ENCODE measurements at regions not wholly inside any gene's neighbourhood (a gene's known extent, or its start where the extent isn't known, plus 50 kb on each side); places are given as distances from the start of the nearest gene placed in this dataset.

- intact Hi-C loops (cut with DNase I; ENCODE audit: low total_unique reads) (no loop called here), in situ Hi-C loops (cut with MboI; ENCODE audit: low sequenced_read_pairs in 4 of 4) (no loop called here)
- Histone ChIP-seq H3K4me1 (no peaks in the 10 kb centered on the region), H3K27ac (no peak overlapping the region), H3K27me3 (no peaks in the 10 kb centered on the region), H3K4me3 (no peak overlapping the region), H3K36me3 (no peaks in the 10 kb centered on the region), H3K9me3 (no peaks in the 10 kb centered on the region)
- no peak for TF ChIP-seq POLR2A (IDR thresholded peaks at IDR 0.05)
- TF ChIP-seq, protein P1, sequence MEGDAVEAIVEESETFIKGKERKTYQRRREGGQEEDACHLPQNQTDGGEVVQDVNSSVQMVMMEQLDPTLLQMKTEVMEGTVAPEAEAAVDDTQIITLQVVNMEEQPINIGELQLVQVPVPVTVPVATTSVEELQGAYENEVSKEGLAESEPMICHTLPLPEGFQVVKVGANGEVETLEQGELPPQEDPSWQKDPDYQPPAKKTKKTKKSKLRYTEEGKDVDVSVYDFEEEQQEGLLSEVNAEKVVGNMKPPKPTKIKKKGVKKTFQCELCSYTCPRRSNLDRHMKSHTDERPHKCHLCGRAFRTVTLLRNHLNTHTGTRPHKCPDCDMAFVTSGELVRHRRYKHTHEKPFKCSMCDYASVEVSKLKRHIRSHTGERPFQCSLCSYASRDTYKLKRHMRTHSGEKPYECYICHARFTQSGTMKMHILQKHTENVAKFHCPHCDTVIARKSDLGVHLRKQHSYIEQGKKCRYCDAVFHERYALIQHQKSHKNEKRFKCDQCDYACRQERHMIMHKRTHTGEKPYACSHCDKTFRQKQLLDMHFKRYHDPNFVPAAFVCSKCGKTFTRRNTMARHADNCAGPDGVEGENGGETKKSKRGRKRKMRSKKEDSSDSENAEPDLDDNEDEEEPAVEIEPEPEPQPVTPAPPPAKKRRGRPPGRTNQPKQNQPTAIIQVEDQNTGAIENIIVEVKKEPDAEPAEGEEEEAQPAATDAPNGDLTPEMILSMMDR (IDR thresholded peaks at IDR 0.05 in 4 of 5, conservative IDR thresholded peaks at IDR 0.05 in 1 of 5) = no peak
- DNase-seq = no peak
- ATAC-seq = no peak
Measured at GRCh38 chr4:181659876-181660275, 583.3 kb upstream of the TENM3 start.

- in situ Hi-C loops (cut with MboI; ENCODE audit: low sequenced_read_pairs in 4 of 4) = no loop called here
Measured at GRCh38 chr4:181661090-181661489, 582.1 kb upstream of the TENM3 start.

GRCh38 chr4:181661923-181662322 is 581.3 kb upstream of the TENM3 start:
- Histone ChIP-seq H3K36me3 (no peaks in the 10 kb centered on the region), H3K27ac (no peak overlapping the region), H3K27me3 (no peaks in the 10 kb centered on the region), H3K4me1 (no peaks in the 10 kb centered on the region), H3K9me3 (no peaks in the 10 kb centered on the region), H3K4me3 (no peak overlapping the region)
- TF ChIP-seq POLR2A (IDR thresholded peaks at IDR 0.05) = no peak
- TF ChIP-seq, protein P1 (IDR thresholded peaks at IDR 0.05 in 4 of 5, conservative IDR thresholded peaks at IDR 0.05 in 1 of 5) = no peak
- in situ Hi-C loops (cut with MboI; ENCODE audit: low sequenced_read_pairs in 4 of 4) (no loop called here), intact Hi-C loops (cut with DNase I; ENCODE audit: low total_unique reads) (no loop called here)
- ATAC-seq = no peak
- DNase-seq = no peak

More at GRCh38 chr4:181661090-181661489, 582.1 kb upstream of the TENM3 start:
- Histone ChIP-seq H3K9me3 (no peaks in the 10 kb centered on the region), H3K36me3 (no peaks in the 10 kb centered on the region), H3K4me3 (no peak overlapping the region), H3K27ac (no peak overlapping the region), H3K4me1 (no peaks in the 10 kb centered on the region), H3K27me3 (no peaks in the 10 kb centered on the region)
- DNase-seq (no peak), ATAC-seq (no peak)
- TF ChIP-seq, protein P1 (IDR thresholded peaks at IDR 0.05 in 4 of 5, conservative IDR thresholded peaks at IDR 0.05 in 1 of 5) = no peak
- TF ChIP-seq POLR2A (IDR thresholded peaks at IDR 0.05) = no peak
- intact Hi-C loops (cut with DNase I; ENCODE audit: low total_unique reads) = no loop called here

- Histone ChIP-seq H3K4me1 (no peaks in the 10 kb centered on the region), H3K9me3 (no peaks in the 10 kb centered on the region), H3K27ac (no peak overlapping the region), H3K4me3 (no peak overlapping the region), H3K36me3 (no peaks in the 10 kb centered on the region), H3K27me3 (no peaks in the 10 kb centered on the region)
- no peak for TF ChIP-seq POLR2A (IDR thresholded peaks at IDR 0.05)
- TF ChIP-seq, protein P1 (IDR thresholded peaks at IDR 0.05 in 4 of 5, conservative IDR thresholded peaks at IDR 0.05 in 1 of 5) = no peak
- no peak for ATAC-seq
- intact Hi-C loops (cut with DNase I; ENCODE audit: low total_unique reads) = no loop called here
- in situ Hi-C loops (cut with MboI; ENCODE audit: low sequenced_read_pairs in 4 of 4) = no loop called here
- no peak for DNase-seq
Measured at GRCh38 chr4:181662383-181662782, 580.8 kb upstream of the TENM3 start.

DNA sequence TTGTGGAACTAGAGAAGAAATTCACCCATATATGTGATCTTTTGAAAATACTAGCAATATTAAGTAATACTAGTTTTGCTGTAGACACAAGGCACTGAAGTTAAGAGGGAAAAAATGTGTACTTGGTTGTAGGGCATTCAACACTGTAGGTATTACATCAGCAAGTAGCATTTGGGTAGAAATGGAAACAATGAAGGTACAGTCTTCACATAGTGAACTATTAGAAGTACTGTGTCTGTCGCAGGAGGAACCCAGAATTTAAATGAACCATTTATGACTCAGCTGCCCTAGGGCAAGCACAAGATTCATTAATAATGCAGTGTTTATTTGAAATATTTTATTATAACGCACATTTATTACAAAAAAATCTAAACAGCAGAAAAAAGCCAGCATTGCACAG is 572.7 kb upstream of the TENM3 start:
- intact Hi-C loops (cut with DNase I; ENCODE audit: low total_unique reads) (no loop called here), in situ Hi-C loops (cut with MboI; ENCODE audit: low sequenced_read_pairs in 4 of 4) (no loop called here)
- Histone ChIP-seq H3K27me3 (no peaks in the 10 kb centered on the region), H3K36me3 (no peaks in the 10 kb centered on the region), H3K4me1 (no peaks in the 10 kb centered on the region), H3K4me3 (no peak overlapping the region), H3K9me3 (no peaks in the 10 kb centered on the region), H3K27ac (no peak overlapping the region)
- no peak for TF ChIP-seq POLR2A (IDR thresholded peaks at IDR 0.05)
- TF ChIP-seq, protein P1 (IDR thresholded peaks at IDR 0.05 in 4 of 5, conservative IDR thresholded peaks at IDR 0.05 in 1 of 5) = no peak
- DNase-seq (no peak), ATAC-seq (no peak)

Measured in gastrocnemius medialis (tissue), 4 donors.